ENCODE measurements at regions not wholly inside any gene's neighbourhood (a gene's known extent, or its start where the extent isn't known, plus 50 kb on each side); places are given as distances from the start of the nearest gene placed in this dataset.

GRCh38 chr2:5410991-5411700, 281.0 kb upstream of the SOX11 start:
- no peak for DNase-seq (ENCODE audit: low spot score in 2 of 2)
- no peak overlapping the region for H3K4me3 ChIP-seq (ENCODE audit: low read depth, poor library complexity, severe bottlenecking)
- no peak for TF ChIP-seq POLR2A (IDR thresholded peaks at IDR 0.05)
- TF ChIP-seq CTCF (IDR thresholded peaks at IDR 0.05): no peak
- WGBS, 2 donors: 78 to 82% methylated on average over 4 of the region's 4 CpGs
- intact Hi-C loops (cut with DNase I; ENCODE audit: low total_unique reads): no loop called here

- intact Hi-C loops (cut with DNase I; ENCODE audit: low total_unique reads): no loop called here
- H3K4me3 ChIP-seq (ENCODE audit: low read depth, poor library complexity, severe bottlenecking): no peak overlapping the region
- DNase-seq (ENCODE audit: low spot score in 2 of 2): no peak
- TF ChIP-seq CTCF (IDR thresholded peaks at IDR 0.05): no peak
- no peak for TF ChIP-seq POLR2A (IDR thresholded peaks at IDR 0.05)
- 52 to 63% methylated on average over 4 of the region's 4 CpGs for WGBS, 2 donors
Observed at GRCh38 chr2:5412001-5412400, 280.2 kb upstream of the SOX11 start.

- WGBS, 2 donors: 34 to 47% methylated on average over 2 of the region's 2 CpGs
- TF ChIP-seq POLR2A (IDR thresholded peaks at IDR 0.05) (no peak), CTCF (IDR thresholded peaks at IDR 0.05) (no peak)
- intact Hi-C loops (cut with DNase I; ENCODE audit: low total_unique reads): loop anchor here (5.0 kb wide), 1 partner anchor 618 kb away; no protein-coding TSS in a partner anchor
- no peak for DNase-seq (ENCODE audit: low spot score in 2 of 2)
- no peak overlapping the region for H3K4me3 ChIP-seq (ENCODE audit: low read depth, poor library complexity, severe bottlenecking)
Observed at GRCh38 chr2:5433855-5434254, 258.3 kb upstream of the SOX11 start.

- TF ChIP-seq CTCF (IDR thresholded peaks at IDR 0.05): no peak
- no peak for TF ChIP-seq POLR2A (IDR thresholded peaks at IDR 0.05)
- intact Hi-C loops (cut with DNase I; ENCODE audit: low total_unique reads): no loop called here
- WGBS, 2 donors: 84 to 89% methylated on average over 4 of the region's 4 CpGs
- H3K4me3 ChIP-seq (ENCODE audit: low read depth, poor library complexity, severe bottlenecking): no peak overlapping the region
- DNase-seq (ENCODE audit: low spot score in 2 of 2): no peak
Observed at GRCh38 chr2:5437375-5437774, 254.8 kb upstream of the SOX11 start.

- intact Hi-C loops (cut with DNase I; ENCODE audit: low total_unique reads): no loop called here
Observed at GRCh38 chr2:5440174-5440573, 252.0 kb upstream of the SOX11 start.

More at GRCh38 chr2:5440174-5440573, 252.0 kb upstream of the SOX11 start:
- no peak for DNase-seq (ENCODE audit: low spot score in 2 of 2)
- 81 to 89% methylated on average over 1 of the region's 1 CpG for WGBS, 2 donors
- TF ChIP-seq CTCF (IDR thresholded peaks at IDR 0.05): no peak
- TF ChIP-seq POLR2A (IDR thresholded peaks at IDR 0.05): no peak
- H3K4me3 ChIP-seq (ENCODE audit: low read depth, poor library complexity, severe bottlenecking): no peak overlapping the region

Data from lower leg skin (tissue), 4 donors.